Activated CD4-positive, alpha-beta T cell treated with anti-CD3 and anti-CD28 coated beads for 36 hours (primary cell): ENCODE measurements at regions not wholly inside any gene's neighbourhood (a gene's known extent, or its start where the extent isn't known, plus 50 kb on each side); places are given as distances from the start of the nearest gene placed in this dataset.

ENCODE experiments used
- ATAC-seq: fragments of 200-7000 bp; cut with Tn5 transposase; one replicate; pipeline ENCODE4 v1.10.0; 2021; ENCODE audit warnings: mild to moderate bottlenecking, moderate library complexity
- CTCF ChIA-PET: fragments of 350-600 bp; sonication (Branson Sonifier 250); formaldehyde crosslinking; loops from one replicate; lab custom pipeline; 2021; ENCODE audit warnings: antibody characterized with exemption; lab: Charles Lee
- POLR2A ChIA-PET: fragments of 350-600 bp; sonication (Branson Sonifier 250); formaldehyde crosslinking; loops from one replicate; lab custom pipeline; 2021; ENCODE audit warnings: antibody characterized with exemption, inconsistent platforms; lab: Charles Lee
- DNase-seq: peaks from one replicate; pipeline ENCODE4 v3.0.0-alpha.2; 2020
- H3K27ac Mint-ChIP-seq: one replicate; pipeline ENCODE4 v1.8.0; 2021; ENCODE audit warnings: mixed read lengths
- H3K27me3 Mint-ChIP-seq: one replicate; pipeline ENCODE4 v1.8.0; 2021; ENCODE audit warnings: mixed read lengths
- H3K36me3 Mint-ChIP-seq: one replicate; pipeline ENCODE4 v1.8.0; 2021; ENCODE audit warnings: low read depth, mixed read lengths
- H3K4me1 Mint-ChIP-seq: one replicate; pipeline ENCODE4 v1.8.0; 2021; ENCODE audit warnings: mixed read lengths
- H3K4me3 Mint-ChIP-seq: one replicate; pipeline ENCODE4 v1.8.0; 2021; ENCODE audit warnings: mild to moderate bottlenecking, moderate library complexity, mixed read lengths
- H3K9me3 Mint-ChIP-seq: one replicate; pipeline ENCODE4 v1.8.0; 2021; ENCODE audit warnings: low read depth, mixed read lengths
- intact Hi-C, 2 experiments: fragments of 100-400 bp; cut with DNase I in 1 of 2; cut with micrococcal nuclease in 1 of 2; formaldehyde crosslinking; loops; one replicate each; pipeline versions ENCODE4 v1.14.2 to v1.15.1; 2022 to 2024; cut with DNase I, micrococcal nuclease

- peaks cover 19% of the 10 kb centered on the region for H3K36me3 Mint-ChIP-seq
- ATAC-seq (no peak), DNase-seq (no peak)
- ChIA-PET CTCF (no interaction called here), POLR2A (no interaction called here)
- intact Hi-C loops = no loop called here
- H3K27ac Mint-ChIP-seq = no peak overlapping the region
- H3K4me1 Mint-ChIP-seq = peaks cover 5% of the 10 kb centered on the region
- H3K27me3 Mint-ChIP-seq = peaks cover 5% of the 10 kb centered on the region
- no peak overlapping the region for H3K4me3 Mint-ChIP-seq
- peaks cover 20% of the 10 kb centered on the region for H3K9me3 Mint-ChIP-seq
These were observed 848.0 kb downstream of the RNF144A start for GRCh38 chr2:7765236-7765635.

- no peak overlapping the region for H3K4me3 Mint-ChIP-seq
- H3K36me3 Mint-ChIP-seq = peaks cover 19% of the 10 kb centered on the region
- H3K27ac Mint-ChIP-seq = no peak overlapping the region
- DNase-seq = peak; percentile 34
- ChIA-PET CTCF (interaction anchor here (0.7 to 1.1 kb wide), 2 partner anchors 16 to 71 kb away, joined by 4 read pairs; no protein-coding TSS in a partner anchor), POLR2A (no interaction called here)
- peak; percentile 58 for ATAC-seq
- peaks cover 5% of the 10 kb centered on the region for H3K4me1 Mint-ChIP-seq
- peaks cover 5% of the 10 kb centered on the region for H3K27me3 Mint-ChIP-seq
- intact Hi-C loops = no loop called here
- H3K9me3 Mint-ChIP-seq = peaks cover 20% of the 10 kb centered on the region
These were observed 849.0 kb downstream of the RNF144A start for GRCh38 chr2:7766088-7766722.

GRCh38 chr2:7766978-7767565, 849.9 kb downstream of the RNF144A start:
- Mint-ChIP-seq H3K27me3 (peaks cover 5% of the 10 kb centered on the region), H3K9me3 (peaks cover 19% of the 10 kb centered on the region), H3K27ac (no peak overlapping the region), H3K36me3 (peaks cover 19% of the 10 kb centered on the region), H3K4me3 (no peak overlapping the region), H3K4me1 (peaks cover 5% of the 10 kb centered on the region)
- ChIA-PET POLR2A (no interaction called here), CTCF (no interaction called here)
- ATAC-seq (no peak), DNase-seq (no peak)
- intact Hi-C loops = no loop called here

GRCh38 chr2:7767902-7768301, 850.7 kb downstream of the RNF144A start:
- no peak for DNase-seq
- Mint-ChIP-seq H3K9me3 (peaks cover 13% of the 10 kb centered on the region), H3K4me1 (peaks cover 10% of the 10 kb centered on the region), H3K36me3 (peaks cover 14% of the 10 kb centered on the region), H3K27me3 (peaks cover 3% of the 10 kb centered on the region), H3K27ac (no peak overlapping the region), H3K4me3 (no peak overlapping the region)
- ATAC-seq = no peak
- ChIA-PET POLR2A (no interaction called here), CTCF (no interaction called here)
- intact Hi-C loops = no loop called here

- H3K27ac Mint-ChIP-seq = no peak overlapping the region
- intact Hi-C loops = loop anchor here (5.0 to 10.0 kb wide), 6 partner anchors 76 to 383 kb away; no protein-coding TSS in a partner anchor
- H3K4me1 Mint-ChIP-seq = peaks cover 28% of the 10 kb centered on the region
- no peak overlapping the region for H3K4me3 Mint-ChIP-seq
- DNase-seq (no peak), ATAC-seq (no peak)
- POLR2A ChIA-PET = interaction anchor here (0.6 kb wide), 1 partner anchor 54 kb away, joined by 3 read pairs; no protein-coding TSS in a partner anchor
- CTCF ChIA-PET = interaction anchor here (0.9 to 1.7 kb wide), 2 partner anchors 11 to 13 kb away, joined by 3 to 5 read pairs; no protein-coding TSS in a partner anchor
- H3K9me3 Mint-ChIP-seq = no peaks in the 10 kb centered on the region
- H3K27me3 Mint-ChIP-seq = peaks cover 3% of the 10 kb centered on the region
- no peaks in the 10 kb centered on the region for H3K36me3 Mint-ChIP-seq
These were observed 854.6 kb downstream of the RNF144A start for GRCh38 chr2:7771781-7772180.

GRCh38 chr2:7773362-7774360, 856.4 kb downstream of the RNF144A start:
- peaks cover 28% of the 10 kb centered on the region for H3K4me1 Mint-ChIP-seq
- peak overlapping the region; percentile 64 for H3K27ac Mint-ChIP-seq
- H3K27me3 Mint-ChIP-seq = peaks cover 3% of the 10 kb centered on the region
- H3K9me3 Mint-ChIP-seq = no peaks in the 10 kb centered on the region
- peak overlapping the region; percentile 11 for H3K4me3 Mint-ChIP-seq
- ChIA-PET CTCF (interaction anchor here (0.6 to 2.5 kb wide), 6 partner anchors 11 to 863 kb away, joined by 3 to 7 read pairs (median 4); no protein-coding TSS in a partner anchor), POLR2A (interaction anchor here (0.6 to 1.7 kb wide), 4 partner anchors 13 to 75 kb away, joined by 3 to 9 read pairs (median 4); no protein-coding TSS in a partner anchor)
- DNase-seq = peak; percentile 66
- peak; percentile 76 for ATAC-seq
- no peaks in the 10 kb centered on the region for H3K36me3 Mint-ChIP-seq
- intact Hi-C loops = loop anchor here (1.0 to 10.0 kb wide), 9 partner anchors 15 to 381 kb away; no protein-coding TSS in a partner anchor

- H3K4me1 Mint-ChIP-seq = peaks cover 28% of the 10 kb centered on the region
- peak; percentile 85 for ATAC-seq
- no peak overlapping the region for H3K4me3 Mint-ChIP-seq
- H3K27me3 Mint-ChIP-seq = peaks cover 3% of the 10 kb centered on the region
- intact Hi-C loops = loop anchor here (5.0 to 10.0 kb wide), 6 partner anchors 73 to 380 kb away; no protein-coding TSS in a partner anchor
- H3K27ac Mint-ChIP-seq = peak overlapping the region; percentile 55
- POLR2A ChIA-PET = interaction anchor here (0.7 to 1.7 kb wide), 2 partner anchors 44 to 51 kb away, joined by 5 to 9 read pairs; no protein-coding TSS in a partner anchor
- no peaks in the 10 kb centered on the region for H3K9me3 Mint-ChIP-seq
- peaks cover 1% of the 10 kb centered on the region for H3K36me3 Mint-ChIP-seq
- DNase-seq = peak; percentile 49
- CTCF ChIA-PET = interaction anchor here (2.5 kb wide), 1 partner anchor 51 kb away, joined by 7 read pairs; no protein-coding TSS in a partner anchor
These were observed 857.3 kb downstream of the RNF144A start for GRCh38 chr2:7774481-7774880.

GRCh38 chr2:7777668-7778067, 860.5 kb downstream of the RNF144A start:
- CTCF ChIA-PET = no interaction called here
- intact Hi-C loops = loop anchor here in 1 of 2 experiments (10.0 kb wide), 1 partner anchor 377 kb away; no protein-coding TSS in a partner anchor

GRCh38 chr2:7780321-7780720, 863.1 kb downstream of the RNF144A start:
- H3K9me3 Mint-ChIP-seq = no peaks in the 10 kb centered on the region
- DNase-seq (no peak), ATAC-seq (no peak)
- no peak overlapping the region for H3K4me3 Mint-ChIP-seq
- no peak overlapping the region for H3K27ac Mint-ChIP-seq
- ChIA-PET CTCF (no interaction called here), POLR2A (no interaction called here)
- H3K36me3 Mint-ChIP-seq = peaks cover 1% of the 10 kb centered on the region
- H3K4me1 Mint-ChIP-seq = no peaks in the 10 kb centered on the region
- intact Hi-C loops = no loop called here
- H3K27me3 Mint-ChIP-seq = no peaks in the 10 kb centered on the region

More at GRCh38 chr2:7777668-7778067, 860.5 kb downstream of the RNF144A start:
- DNase-seq = no peak
- no peaks in the 10 kb centered on the region for H3K9me3 Mint-ChIP-seq
- H3K4me3 Mint-ChIP-seq = no peak overlapping the region
- peaks cover 1% of the 10 kb centered on the region for H3K36me3 Mint-ChIP-seq
- peaks cover 25% of the 10 kb centered on the region for H3K4me1 Mint-ChIP-seq
- H3K27me3 Mint-ChIP-seq = no peaks in the 10 kb centered on the region
- H3K27ac Mint-ChIP-seq = no peak overlapping the region
- no peak for ATAC-seq
- POLR2A ChIA-PET = no interaction called here

GRCh38 chr2:7785700-7786099, 868.5 kb downstream of the RNF144A start:
- intact Hi-C loops = no loop called here
- DNase-seq = no peak
- no peaks in the 10 kb centered on the region for H3K4me1 Mint-ChIP-seq
- POLR2A ChIA-PET = no interaction called here
- no peak overlapping the region for H3K27ac Mint-ChIP-seq
- H3K36me3 Mint-ChIP-seq = no peaks in the 10 kb centered on the region
- H3K9me3 Mint-ChIP-seq = no peaks in the 10 kb centered on the region
- CTCF ChIA-PET = interaction anchor here (1.2 kb wide), 1 partner anchor 20 kb away, joined by 3 read pairs; no protein-coding TSS in a partner anchor
- H3K4me3 Mint-ChIP-seq = no peak overlapping the region
- no peaks in the 10 kb centered on the region for H3K27me3 Mint-ChIP-seq
- ATAC-seq = no peak
